NCI-H446 (cell line): ENCODE measurements at regions not wholly inside any gene's neighbourhood (a gene's known extent, or its start where the extent isn't known, plus 50 kb on each side); places are given as distances from the start of the nearest gene placed in this dataset.

Experiments used
- DNase-seq, 2 experiments: peaks; one replicate each; lab custom pipeline; 2025; lab: John Stamatoyannopoulos, UW

DNA sequence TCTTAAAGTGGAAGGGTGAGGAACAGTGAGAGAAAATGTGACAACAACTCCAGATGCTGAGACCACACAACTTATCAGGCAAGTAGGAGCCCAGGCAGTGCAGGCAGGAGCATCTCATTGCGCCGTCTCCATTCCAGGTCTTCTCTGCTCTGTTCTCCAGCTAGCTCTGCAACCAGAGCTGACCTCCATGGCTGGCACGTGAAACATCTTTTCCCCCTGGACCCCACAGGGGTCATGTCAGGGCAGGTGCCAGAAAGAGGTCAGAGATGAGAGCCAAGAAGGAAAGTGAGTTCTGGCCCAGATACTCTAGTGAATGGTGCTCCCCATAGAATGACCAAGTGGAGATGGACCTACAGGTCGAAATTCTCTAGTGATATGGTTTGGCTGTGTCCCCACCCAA is 281.4 kb downstream of the SMOC2 start:
- DNase-seq = no peak

DNA sequence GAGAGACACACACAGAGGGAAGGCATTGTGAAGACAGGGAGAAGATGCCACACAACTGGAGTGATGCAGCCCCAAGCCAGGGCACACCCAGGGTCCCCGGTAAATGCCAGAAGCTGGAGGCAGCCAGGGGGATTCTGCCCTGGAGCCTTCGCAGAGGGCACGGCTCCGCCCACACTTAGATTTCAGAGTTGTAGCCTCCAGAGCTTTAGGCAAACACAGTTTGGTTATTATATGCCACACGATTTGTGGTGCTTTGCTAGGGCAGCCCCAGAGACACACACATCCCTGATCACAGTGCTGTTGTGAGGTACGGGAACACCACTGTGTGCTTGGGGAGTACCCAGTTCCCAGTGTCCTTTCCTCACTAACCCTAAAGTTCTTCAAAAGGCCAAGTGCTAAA is 280.6 kb downstream of the SMOC2 start:
- no peak for DNase-seq

DNA sequence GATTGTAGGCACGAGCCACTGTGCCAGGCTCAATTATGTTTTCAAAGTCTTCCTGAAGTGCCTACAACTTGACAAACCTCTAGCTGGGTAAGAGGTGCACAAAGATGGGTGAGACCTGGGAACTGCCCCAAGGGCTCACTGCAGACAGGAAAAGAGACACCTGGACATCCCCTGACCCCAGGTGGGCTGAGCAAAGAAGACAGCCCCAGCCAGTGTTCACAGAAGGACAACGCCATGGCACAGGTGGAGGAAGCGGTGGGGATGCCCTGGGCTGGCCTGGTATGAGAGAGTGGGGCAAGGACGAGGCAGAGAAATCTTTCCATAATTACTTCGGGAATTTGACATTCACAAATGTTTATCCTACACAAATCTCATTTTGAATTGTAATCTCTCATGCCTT is 278.9 kb downstream of the SMOC2 start:
- DNase-seq = no peak

DNA sequence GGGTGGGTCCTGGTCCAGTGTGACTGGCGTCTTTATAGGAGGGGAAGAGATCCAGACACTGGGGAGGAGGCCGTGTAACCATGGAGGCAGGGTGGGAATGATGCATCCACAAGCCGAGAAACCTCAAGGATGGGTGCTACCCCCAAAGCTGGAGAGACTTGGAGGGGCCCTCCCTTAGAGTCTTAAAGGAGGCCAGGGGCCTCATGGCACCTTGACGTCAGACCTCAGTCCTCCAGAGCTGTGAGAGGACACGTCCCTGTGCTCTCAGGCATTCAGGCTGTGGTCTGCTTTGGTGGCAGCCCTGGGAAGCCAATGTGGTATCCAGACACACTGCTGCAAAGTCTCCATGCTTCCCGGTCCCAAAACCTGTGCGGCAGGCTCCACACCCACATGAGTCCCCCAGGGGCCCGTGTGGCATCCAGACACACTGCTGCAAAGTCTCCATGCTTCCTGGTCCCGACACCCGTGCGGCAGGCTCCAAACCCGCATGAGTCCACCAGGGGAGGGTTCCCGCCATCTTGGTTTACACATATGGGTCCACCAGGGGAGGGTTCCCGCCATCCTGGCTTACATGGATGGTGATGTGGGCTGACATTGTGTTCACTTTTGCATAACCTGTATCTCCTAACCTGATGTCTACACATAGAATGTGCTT is 278.0 kb downstream of the SMOC2 start:
- no peak for DNase-seq
